Osteoblast (primary cell): ENCODE measurements at regions not wholly inside any gene's neighbourhood (a gene's known extent, or its start where the extent isn't known, plus 50 kb on each side); places are given as distances from the start of the nearest gene placed in this dataset.

Experiments
- DNase-seq: peaks from one replicate; pipeline ENCODE4 v3.0.0; 2011; ENCODE audit warnings: low spot score, mixed read lengths; ENCODE audit not compliant: insufficient read length; ENCODE audit errors: missing footprints
- H2AFZ ChIP-seq: 2 replicates; pipeline ENCODE4 v1.6.0; 2011; ENCODE audit warnings: mild to moderate bottlenecking, low read length
- H3K27ac ChIP-seq: 2 replicates; pipeline ENCODE4 v1.5.1; 2011; ENCODE audit warnings: mild to moderate bottlenecking, low read depth, low read length, moderate library complexity
- H3K27me3 ChIP-seq: 2 replicates; pipeline ENCODE4 v1.6.0; 2012; ENCODE audit warnings: mild to moderate bottlenecking, control low read depth, inconsistent platforms, low read length, moderate library complexity; ENCODE audit not compliant: insufficient read depth
- H3K36me3 ChIP-seq: 2 replicates; pipeline ENCODE4 v1.5.1; 2011; ENCODE audit warnings: mild to moderate bottlenecking, low read length, control low read depth, moderate library complexity; ENCODE audit not compliant: insufficient read depth
- H3K4me1 ChIP-seq: 2 replicates; pipeline ENCODE4 v1.5.1; 2011; ENCODE audit warnings: mild to moderate bottlenecking, low read length, control low read depth, moderate library complexity; ENCODE audit not compliant: insufficient read depth
- H3K4me2 ChIP-seq: 2 replicates; pipeline ENCODE4 v1.6.0; 2011; ENCODE audit warnings: mild to moderate bottlenecking, low read length; ENCODE audit not compliant: insufficient read depth
- H3K4me3 ChIP-seq: fragments of 200-600 bp; sonication (generic); 3 replicates; pipeline ENCODE4 v1.5.1; 2012; ENCODE audit warnings: mild to moderate bottlenecking, low read length, inconsistent platforms; ENCODE audit not compliant: insufficient read depth
- H3K79me2 ChIP-seq: 2 replicates; pipeline ENCODE4 v1.6.0; 2012; ENCODE audit warnings: mild to moderate bottlenecking, low read length, control low read depth, inconsistent platforms; ENCODE audit not compliant: insufficient read depth
- H3K9me3 ChIP-seq: 2 replicates; pipeline ENCODE4 v1.5.1; 2011; ENCODE audit warnings: low read depth, low read length, control low read depth
- H4K20me1 ChIP-seq: 2 replicates; pipeline ENCODE4 v1.6.0; 2012; ENCODE audit warnings: mild to moderate bottlenecking, low read length, control low read depth; ENCODE audit not compliant: insufficient read depth
- CTCF ChIP-seq: IDR thresholded peaks from 2 replicates; pipeline ENCODE4 v1.5.1; 2011; ENCODE audit warnings: mild to moderate bottlenecking, low read depth, low read length, moderate library complexity; ENCODE audit errors: extremely low read depth

- Histone ChIP-seq H3K4me3 (no peak overlapping the region), H4K20me1 (no peaks in the 10 kb centered on the region), H3K27ac (no peak overlapping the region), H3K4me1 (no peaks in the 10 kb centered on the region), H2AFZ (no peak overlapping the region), H3K4me2 (no peak overlapping the region), H3K36me3 (no peaks in the 10 kb centered on the region), H3K9me3 (no peaks in the 10 kb centered on the region), H3K27me3 (no peaks in the 10 kb centered on the region), H3K79me2 (no peaks in the 10 kb centered on the region)
- peak; percentile 57 for DNase-seq
- no peak for TF ChIP-seq CTCF
Observed at GRCh38 chr4:188819233-188819632, 680.0 kb downstream of the TRIML1 start.

DNA sequence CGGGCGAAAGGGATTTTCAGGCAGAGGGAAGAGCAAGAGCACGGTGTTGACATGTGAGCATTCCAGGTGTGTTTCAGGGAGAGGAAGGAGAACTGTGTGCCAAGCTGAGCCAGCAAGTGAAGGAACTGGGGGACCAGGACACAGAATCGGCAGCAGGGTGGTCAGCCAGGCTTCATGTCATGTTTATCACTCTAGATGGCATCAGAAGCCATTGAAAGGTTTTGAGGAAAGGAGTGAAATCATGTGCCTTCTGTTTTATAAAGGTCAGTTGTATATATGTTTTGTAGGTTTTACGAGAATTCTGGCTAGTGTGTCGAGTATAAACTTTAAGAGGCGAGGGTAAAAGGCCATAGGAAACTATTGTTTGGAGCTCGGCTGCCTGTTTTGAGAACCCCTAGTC is 682.3 kb downstream of the TRIML1 start:
- Histone ChIP-seq H2AFZ (no peak overlapping the region), H3K79me2 (no peaks in the 10 kb centered on the region), H3K27me3 (no peaks in the 10 kb centered on the region), H4K20me1 (no peaks in the 10 kb centered on the region), H3K27ac (no peak overlapping the region), H3K4me1 (no peaks in the 10 kb centered on the region), H3K36me3 (no peaks in the 10 kb centered on the region), H3K9me3 (no peaks in the 10 kb centered on the region), H3K4me3 (no peak overlapping the region), H3K4me2 (no peak overlapping the region)
- TF ChIP-seq CTCF = no peak
- peak; percentile 41 for DNase-seq

GRCh38 chr4:188822698-188823097 is 683.5 kb downstream of the TRIML1 start:
- no peak overlapping the region for H3K4me3 ChIP-seq
- no peak overlapping the region for H3K4me2 ChIP-seq
- no peaks in the 10 kb centered on the region for H3K36me3 ChIP-seq
- H3K9me3 ChIP-seq = no peaks in the 10 kb centered on the region
- no peak for DNase-seq
- no peaks in the 10 kb centered on the region for H3K4me1 ChIP-seq
- H4K20me1 ChIP-seq = no peaks in the 10 kb centered on the region
- no peak overlapping the region for H2AFZ ChIP-seq
- H3K27me3 ChIP-seq = no peaks in the 10 kb centered on the region
- H3K79me2 ChIP-seq = no peaks in the 10 kb centered on the region
- no peak for TF ChIP-seq CTCF
- no peak overlapping the region for H3K27ac ChIP-seq

- Histone ChIP-seq H3K27ac (no peak overlapping the region), H3K4me1 (no peaks in the 10 kb centered on the region), H3K4me2 (no peak overlapping the region), H4K20me1 (no peaks in the 10 kb centered on the region), H3K79me2 (no peaks in the 10 kb centered on the region), H3K36me3 (no peaks in the 10 kb centered on the region), H3K9me3 (no peaks in the 10 kb centered on the region), H3K4me3 (no peak overlapping the region), H2AFZ (no peak overlapping the region), H3K27me3 (no peaks in the 10 kb centered on the region)
- DNase-seq = no peak
- no peak for TF ChIP-seq CTCF
Observed at GRCh38 chr4:188824553-188824952, 685.3 kb downstream of the TRIML1 start.
